AG09319 (cell line): ENCODE measurements at regions not wholly inside any gene's neighbourhood (a gene's known extent, or its start where the extent isn't known, plus 50 kb on each side); places are given as distances from the start of the nearest gene placed in this dataset.

Experiments used
- DNase-seq: peaks from one replicate; pipeline ENCODE4 v3.0.0-alpha.2; 2010; ENCODE audit warnings: low read depth; ENCODE audit errors: extremely low read depth
- TF ChIP-seq, protein P1 (sequence below): IDR thresholded peaks from 2 replicates; pipeline ENCODE4 v1.5.1; 2011; ENCODE audit warnings: low read depth, mild to moderate bottlenecking, inconsistent platforms, low read length, moderate library complexity

DNA sequence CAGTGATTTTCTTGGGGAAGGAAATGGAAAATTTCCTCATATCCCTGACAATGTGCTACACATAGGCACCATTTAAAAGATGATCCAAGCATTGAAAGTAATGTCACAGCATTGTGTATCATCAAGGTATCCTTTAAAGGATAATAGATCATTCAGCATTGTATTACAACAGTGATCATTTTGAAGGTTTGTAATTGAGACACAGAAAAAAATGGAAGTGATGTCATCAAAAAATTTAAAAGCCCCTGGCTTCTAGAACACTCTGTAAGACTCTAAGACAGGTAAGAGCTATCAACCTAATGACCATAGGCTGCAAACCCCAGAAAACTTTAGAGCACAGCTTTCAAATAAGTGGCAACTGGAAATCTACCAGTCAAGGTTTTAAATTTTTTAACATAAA is 271.4 kb downstream of the ETAA1 start:
- TF ChIP-seq, protein P1, sequence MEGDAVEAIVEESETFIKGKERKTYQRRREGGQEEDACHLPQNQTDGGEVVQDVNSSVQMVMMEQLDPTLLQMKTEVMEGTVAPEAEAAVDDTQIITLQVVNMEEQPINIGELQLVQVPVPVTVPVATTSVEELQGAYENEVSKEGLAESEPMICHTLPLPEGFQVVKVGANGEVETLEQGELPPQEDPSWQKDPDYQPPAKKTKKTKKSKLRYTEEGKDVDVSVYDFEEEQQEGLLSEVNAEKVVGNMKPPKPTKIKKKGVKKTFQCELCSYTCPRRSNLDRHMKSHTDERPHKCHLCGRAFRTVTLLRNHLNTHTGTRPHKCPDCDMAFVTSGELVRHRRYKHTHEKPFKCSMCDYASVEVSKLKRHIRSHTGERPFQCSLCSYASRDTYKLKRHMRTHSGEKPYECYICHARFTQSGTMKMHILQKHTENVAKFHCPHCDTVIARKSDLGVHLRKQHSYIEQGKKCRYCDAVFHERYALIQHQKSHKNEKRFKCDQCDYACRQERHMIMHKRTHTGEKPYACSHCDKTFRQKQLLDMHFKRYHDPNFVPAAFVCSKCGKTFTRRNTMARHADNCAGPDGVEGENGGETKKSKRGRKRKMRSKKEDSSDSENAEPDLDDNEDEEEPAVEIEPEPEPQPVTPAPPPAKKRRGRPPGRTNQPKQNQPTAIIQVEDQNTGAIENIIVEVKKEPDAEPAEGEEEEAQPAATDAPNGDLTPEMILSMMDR, result no peak
- DNase-seq, result no peak

DNA sequence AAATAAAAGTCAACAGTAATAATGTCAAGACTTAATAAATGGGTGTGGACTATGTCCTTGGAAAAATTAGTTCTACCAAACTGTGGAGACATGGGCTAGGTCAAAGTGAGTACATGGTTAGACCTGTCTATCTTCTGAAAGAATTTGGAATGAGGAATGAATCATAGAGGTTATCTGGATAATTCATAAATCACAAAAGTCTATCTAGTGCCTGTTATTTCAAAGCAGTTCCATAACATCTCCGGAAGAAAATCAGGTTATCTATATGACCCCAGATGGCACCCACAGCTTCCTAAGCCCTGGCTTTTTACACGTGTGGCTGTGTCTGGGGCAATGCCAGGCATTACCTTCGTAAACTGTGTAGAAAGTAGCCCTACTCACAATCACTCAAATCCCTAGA is 272.0 kb downstream of the ETAA1 start:
- no peak for DNase-seq
- TF ChIP-seq, protein P1, result no peak

DNA sequence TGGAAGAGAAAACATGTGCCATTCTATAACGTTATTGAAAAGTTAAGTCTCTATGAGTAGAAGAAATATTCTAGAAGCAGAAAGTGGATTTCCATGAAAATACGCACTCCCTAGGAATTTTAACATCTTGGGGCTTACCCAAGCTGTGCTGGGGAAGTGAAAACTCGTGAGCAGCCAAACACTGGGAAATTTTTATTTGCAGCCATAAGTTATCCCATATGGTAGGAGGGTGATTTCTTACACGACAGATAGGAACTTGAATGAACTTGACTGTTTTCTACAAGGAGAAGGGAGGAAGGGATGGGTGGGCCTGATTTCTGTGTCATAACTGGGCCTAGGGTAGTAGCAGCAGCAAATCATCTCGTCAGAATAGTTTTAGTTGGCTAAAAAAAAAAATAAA is 272.6 kb downstream of the ETAA1 start:
- no peak for DNase-seq
- TF ChIP-seq, protein P1, result no peak

DNA sequence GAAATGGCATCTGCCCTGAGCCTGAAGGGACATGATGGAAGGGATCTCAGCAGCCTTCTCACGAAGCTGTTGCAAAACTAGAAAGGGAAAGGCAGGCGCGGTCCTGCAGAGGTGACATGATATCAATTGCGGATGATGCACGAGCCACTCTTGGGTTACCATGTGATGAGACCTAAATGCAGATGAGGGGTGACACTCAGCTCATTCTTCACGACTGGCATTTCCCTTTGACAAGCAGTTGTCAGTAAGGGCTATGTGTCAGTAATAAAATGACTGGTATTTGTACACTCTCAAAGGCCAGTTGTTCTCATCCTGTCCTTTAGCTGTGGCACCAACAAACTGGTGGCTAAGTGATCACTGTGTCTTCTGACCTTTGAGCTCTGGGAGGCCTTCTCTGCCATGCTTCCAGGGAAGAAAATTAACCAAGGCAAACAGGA is 273.6 kb downstream of the ETAA1 start:
- TF ChIP-seq, protein P1, result no peak
- no peak for DNase-seq

DNA sequence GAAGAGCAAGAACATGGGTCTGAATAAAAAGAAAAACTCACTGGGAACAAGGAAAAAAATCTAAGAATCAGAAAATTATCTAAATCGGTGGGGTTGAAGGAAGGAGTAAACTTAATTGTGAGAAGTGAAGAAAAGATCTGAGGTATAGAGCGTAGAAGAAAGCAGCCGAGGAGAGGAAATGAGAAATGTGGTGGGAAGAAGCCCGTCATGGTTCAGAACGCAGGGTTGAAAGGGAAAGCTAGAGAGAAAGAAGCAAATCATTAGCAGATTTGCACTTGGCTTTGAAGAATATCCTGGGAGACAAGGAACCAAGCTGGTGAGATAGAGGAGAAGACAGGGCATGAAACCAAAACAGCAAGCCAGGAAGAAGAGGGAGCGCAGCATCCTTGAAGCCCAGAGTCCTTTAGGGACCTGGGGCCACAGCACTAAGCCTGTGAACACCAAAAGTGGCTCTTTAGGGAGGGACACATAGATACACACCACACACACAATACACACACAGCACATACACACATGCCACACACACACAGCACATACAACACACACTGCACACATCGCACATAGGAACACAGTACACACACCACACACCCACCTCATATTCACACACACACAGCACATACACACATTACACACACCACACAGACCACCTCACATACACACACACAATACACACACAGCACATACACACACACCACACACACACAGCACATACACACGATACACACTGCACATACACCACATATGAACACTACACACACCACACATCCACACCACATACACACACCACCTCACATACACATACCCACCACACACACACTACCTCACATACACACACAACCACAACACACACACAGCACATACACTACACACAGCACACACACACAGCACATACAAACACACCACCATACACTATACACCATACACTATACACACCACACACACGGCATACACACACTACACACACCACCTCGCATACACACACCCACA is 274.6 kb downstream of the ETAA1 start:
- TF ChIP-seq, protein P1, result no peak
- DNase-seq, result no peak

DNA sequence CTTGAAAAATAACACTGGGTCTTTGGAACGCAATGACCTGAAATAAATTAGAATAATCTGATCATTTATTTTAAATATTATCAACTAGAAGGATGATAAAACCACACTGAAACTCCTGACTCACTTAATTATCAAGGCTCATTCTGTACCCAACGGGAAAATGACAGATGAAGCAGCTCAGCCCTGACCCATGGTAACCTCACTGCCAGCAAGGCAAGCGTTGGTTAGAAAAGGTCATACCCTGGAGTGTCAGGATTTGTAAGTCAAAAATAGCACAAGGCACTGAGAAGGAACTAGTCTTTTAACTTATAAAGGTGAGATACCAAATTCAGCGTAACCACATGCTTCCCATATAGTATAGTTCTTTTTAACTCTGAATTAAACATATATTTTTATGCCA is 277.5 kb downstream of the ETAA1 start:
- no peak for DNase-seq
- TF ChIP-seq, protein P1, result no peak

DNA sequence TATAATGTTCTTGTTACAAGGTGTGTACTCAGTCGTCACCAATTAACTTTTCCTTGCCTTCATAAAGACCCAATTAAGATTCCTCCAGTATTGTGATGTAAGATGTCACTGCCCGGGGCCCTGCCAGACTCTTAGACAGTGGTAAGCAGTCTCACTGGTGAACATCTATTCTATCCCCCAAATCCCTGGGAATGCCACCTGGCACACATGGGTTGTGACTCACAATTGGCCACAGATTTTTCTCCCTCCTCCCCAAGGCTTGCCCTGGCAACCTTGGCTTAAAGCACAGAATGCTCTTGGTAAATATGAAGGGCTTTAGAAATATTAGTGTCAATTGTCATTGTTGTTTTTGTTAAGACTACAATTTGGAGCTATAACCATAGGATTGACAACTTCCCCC is 287.9 kb downstream of the ETAA1 start:
- TF ChIP-seq, protein P1, result no peak
- DNase-seq, result no peak
